ENCODE measurements at regions not wholly inside any gene's neighbourhood (a gene's known extent, or its start where the extent isn't known, plus 50 kb on each side); places are given as distances from the start of the nearest gene placed in this dataset.

DNA sequence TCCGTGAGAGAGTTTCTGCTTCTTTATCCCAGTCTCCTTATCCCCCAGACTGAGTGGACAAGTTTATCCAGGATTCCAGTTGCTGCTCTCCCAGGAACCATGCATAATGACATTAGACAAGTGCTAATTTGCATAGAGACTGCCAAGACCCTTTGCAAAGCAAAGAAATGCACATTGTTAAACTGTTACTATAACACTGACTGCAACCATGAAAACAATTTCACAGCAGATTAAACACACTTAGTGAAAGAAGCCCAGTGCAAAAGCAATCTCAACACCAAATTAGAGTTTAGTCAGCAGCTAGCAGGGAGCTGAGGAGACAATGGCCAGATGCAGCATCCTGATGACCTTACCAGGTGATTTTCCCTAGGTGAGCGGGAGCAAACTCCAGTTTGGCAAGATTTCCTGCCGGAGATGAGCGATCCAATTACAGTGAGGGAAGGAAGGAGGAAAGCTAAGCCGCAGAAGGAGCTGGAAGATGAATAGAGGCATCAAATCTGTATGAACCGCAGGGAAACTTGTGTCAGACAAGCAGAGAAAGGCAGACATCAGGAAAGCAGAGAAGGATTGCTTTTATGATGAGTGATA lies 273.8 kb upstream of the B3GAT1 start (continued):
- TF ChIP-seq CTCF (IDR thresholded peaks at IDR 0.05 in 2 of 3, conservative IDR thresholded peaks at IDR 0.05 in 1 of 3; ENCODE audit: borderline replicate concordance in 1 of 3, insufficient read depth in 1 of 3, low read depth in 2 of 3, low read length in 2 of 3) = no peak
- TF ChIP-seq SIN3A (IDR thresholded peaks at IDR 0.05; ENCODE audit: low read depth) = no peak
- no peak for TF ChIP-seq CBX3 (IDR thresholded peaks at IDR 0.05; ENCODE audit: low read depth)
- no peak for TF ChIP-seq JUND (IDR thresholded peaks at IDR 0.05)
- TF ChIP-seq ATF3 (IDR thresholded peaks at IDR 0.05) = no peak
- TF ChIP-seq, protein P1, sequence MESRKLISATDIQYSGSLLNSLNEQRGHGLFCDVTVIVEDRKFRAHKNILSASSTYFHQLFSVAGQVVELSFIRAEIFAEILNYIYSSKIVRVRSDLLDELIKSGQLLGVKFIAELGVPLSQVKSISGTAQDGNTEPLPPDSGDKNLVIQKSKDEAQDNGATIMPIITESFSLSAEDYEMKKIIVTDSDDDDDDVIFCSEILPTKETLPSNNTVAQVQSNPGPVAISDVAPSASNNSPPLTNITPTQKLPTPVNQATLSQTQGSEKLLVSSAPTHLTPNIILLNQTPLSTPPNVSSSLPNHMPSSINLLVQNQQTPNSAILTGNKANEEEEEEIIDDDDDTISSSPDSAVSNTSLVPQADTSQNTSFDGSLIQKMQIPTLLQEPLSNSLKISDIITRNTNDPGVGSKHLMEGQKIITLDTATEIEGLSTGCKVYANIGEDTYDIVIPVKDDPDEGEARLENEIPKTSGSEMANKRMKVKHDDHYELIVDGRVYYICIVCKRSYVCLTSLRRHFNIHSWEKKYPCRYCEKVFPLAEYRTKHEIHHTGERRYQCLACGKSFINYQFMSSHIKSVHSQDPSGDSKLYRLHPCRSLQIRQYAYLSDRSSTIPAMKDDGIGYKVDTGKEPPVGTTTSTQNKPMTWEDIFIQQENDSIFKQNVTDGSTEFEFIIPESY (IDR thresholded peaks at IDR 0.05; ENCODE audit: extremely low read depth, insufficient replicate concordance, low read length) = no peak
- TF ChIP-seq TCF7L2 (IDR thresholded peaks at IDR 0.05; ENCODE audit: borderline replicate concordance, extremely low read depth, insufficient read depth, insufficient read length) = no peak
- TF ChIP-seq FOSL1 (IDR thresholded peaks at IDR 0.05; ENCODE audit: low read depth) = no peak
- TF ChIP-seq EZH2 (IDR thresholded peaks at IDR 0.05) = no peak
- TF ChIP-seq EGR1 (IDR thresholded peaks at IDR 0.05; ENCODE audit: low read depth) = no peak

DNA sequence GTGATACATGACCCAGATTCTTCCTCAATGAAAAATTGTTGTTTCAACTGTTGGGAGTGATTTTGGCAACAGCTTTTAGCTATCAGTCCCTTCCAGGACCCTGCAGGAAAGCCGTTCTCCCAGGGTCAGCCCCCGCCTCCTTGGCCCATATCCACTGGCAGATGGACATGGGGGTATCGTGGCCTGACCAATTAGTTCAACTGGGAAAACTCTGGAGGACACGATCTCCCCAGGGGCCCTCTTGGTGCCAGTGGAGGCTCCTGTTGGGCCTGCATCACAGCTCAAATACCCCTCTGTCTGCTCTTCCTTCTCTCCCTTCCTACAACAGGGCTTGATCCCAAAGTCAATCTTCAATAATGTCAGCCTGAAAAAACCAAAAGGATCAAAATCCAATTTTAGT lies 272.5 kb upstream of the B3GAT1 start:
- ChIA-PET RAD21 (ENCODE audit: low non-redundant PET in 1 of 2, low total read pairs in 2 of 2, uncharacterized antibody in 2 of 2, unreplicated experiment in 2 of 2) (no interaction called here), POLR2A (no interaction called here), CTCF (no interaction called here)
- Histone ChIP-seq H3K9me2 (ENCODE audit: insufficient read depth) (no peaks in the 10 kb centered on the region), H3K4me2 (ENCODE audit: low read length) (no peak overlapping the region), H3K27me3 (ENCODE audit: insufficient read depth, low read length) (peaks cover 80% of the 10 kb centered on the region), H3K9ac (ENCODE audit: low read length) (no peak overlapping the region), H4K20me1 (ENCODE audit: insufficient read depth) (no peaks in the 10 kb centered on the region), H3K79me2 (ENCODE audit: insufficient read depth, low read length) (no peaks in the 10 kb centered on the region), H3K27ac (ENCODE audit: low read depth, low read length) (no peak overlapping the region), H2AFZ (ENCODE audit: low read depth, low read length, poor library complexity, severe bottlenecking) (no peak overlapping the region), H3K4me1 (ENCODE audit: control insufficient read depth in 1 of 2, insufficient read depth in 2 of 2, low read length in 2 of 2) (no peaks in the 10 kb centered on the region), H3K4me3 (replicated peaks in 1 of 2; ENCODE audit: low read depth in 1 of 2, low read length in 2 of 2) (no peak overlapping the region), H3K9me3 (ENCODE audit: control insufficient read depth in 1 of 2, insufficient read depth in 1 of 2, low read depth in 1 of 2, low read length in 2 of 2) (no peaks in the 10 kb centered on the region), H3K36me3 (ENCODE audit: control insufficient read depth in 1 of 2, insufficient read depth in 2 of 2, low read length in 2 of 2) (no peaks in the 10 kb centered on the region)
- intact Hi-C loops (cut with micrococcal nuclease) = no loop called here
- no TSS peak for BruUV-seq (replicated peaks)
- ATAC-seq (no peak), DNase-seq (ENCODE audit: low read depth, low spot score) (no peak)
- TF ChIP-seq SRF (IDR thresholded peaks at IDR 0.05; ENCODE audit: low read depth) (no peak), ELF1 (IDR thresholded peaks at IDR 0.05; ENCODE audit: borderline replicate concordance, low read depth) (no peak), EZH2 (IDR thresholded peaks at IDR 0.05) (no peak), TCF7L2 (IDR thresholded peaks at IDR 0.05; ENCODE audit: borderline replicate concordance, extremely low read depth, insufficient read depth, insufficient read length) (no peak), POLR2A (IDR thresholded peaks at IDR 0.05; ENCODE audit: borderline replicate concordance, extremely low read depth, insufficient read depth, insufficient read length) (no peak), ZNF274 (IDR thresholded peaks at IDR 0.05; ENCODE audit: low read depth, low read length) (no peak), SP1 (IDR thresholded peaks at IDR 0.05; ENCODE audit: low read depth) (no peak)
- TF ChIP-seq, protein P1 (IDR thresholded peaks at IDR 0.05; ENCODE audit: extremely low read depth, insufficient replicate concordance, low read length) = no peak

Measured in HCT116 (cell line).